ENCODE measurements at regions not wholly inside any gene's neighbourhood (a gene's known extent, or its start where the extent isn't known, plus 50 kb on each side); places are given as distances from the start of the nearest gene placed in this dataset.

GRCh38 chr4:41364876-41365275, 108.1 kb downstream of the UCHL1 start:
- TF ChIP-seq POLR2A (IDR thresholded peaks at IDR 0.05) (no peak), CTCF (IDR thresholded peaks at IDR 0.05) (no peak), POLR2AphosphoS5 (IDR thresholded peaks at IDR 0.05; ENCODE audit: insufficient read depth in 1 of 2, low read depth in 1 of 2) (no peak)

Data from vagina (tissue), 2 donors.